Activated naive CD8-positive, alpha-beta T cell treated with anti-CD3 and anti-CD28 coated beads, Interleukin-2, amount 50 U/mL, for 24 hours (primary cell): ENCODE measurements at regions not wholly inside any gene's neighbourhood (a gene's known extent, or its start where the extent isn't known, plus 50 kb on each side); places are given as distances from the start of the nearest gene placed in this dataset.
"Not testable (repeated sequence)": the region's sequence is repeated elsewhere in the genome, so short reads cannot be mapped to it uniquely, and the experiment has no call there.

Experiments
- ATAC-seq: fragments of 150-1000 bp; cut with Tn5 transposase; one replicate; pipeline ENCODE4 v1.10.0; 2021
- DNase-seq: peaks from one replicate; pipeline ENCODE4 v3.0.0; 2021
- H3K27ac Mint-ChIP-seq: one replicate; pipeline ENCODE4 v1.8.0; 2021; ENCODE audit warnings: mild to moderate bottlenecking, mixed read lengths
- H3K27me3 Mint-ChIP-seq: one replicate; pipeline ENCODE4 v1.8.0; 2021; ENCODE audit warnings: mixed read lengths
- H3K36me3 Mint-ChIP-seq: one replicate; pipeline ENCODE4 v1.8.0; 2021; ENCODE audit warnings: low read depth, mixed read lengths
- H3K4me1 Mint-ChIP-seq: one replicate; pipeline ENCODE4 v1.8.0; 2021; ENCODE audit warnings: mixed read lengths
- H3K4me3 Mint-ChIP-seq: one replicate; pipeline ENCODE4 v1.8.0; 2021; ENCODE audit warnings: mild to moderate bottlenecking, moderate library complexity, mixed read lengths
- H3K9me3 Mint-ChIP-seq: one replicate; pipeline ENCODE4 v1.8.0; 2021; ENCODE audit warnings: mixed read lengths

DNA sequence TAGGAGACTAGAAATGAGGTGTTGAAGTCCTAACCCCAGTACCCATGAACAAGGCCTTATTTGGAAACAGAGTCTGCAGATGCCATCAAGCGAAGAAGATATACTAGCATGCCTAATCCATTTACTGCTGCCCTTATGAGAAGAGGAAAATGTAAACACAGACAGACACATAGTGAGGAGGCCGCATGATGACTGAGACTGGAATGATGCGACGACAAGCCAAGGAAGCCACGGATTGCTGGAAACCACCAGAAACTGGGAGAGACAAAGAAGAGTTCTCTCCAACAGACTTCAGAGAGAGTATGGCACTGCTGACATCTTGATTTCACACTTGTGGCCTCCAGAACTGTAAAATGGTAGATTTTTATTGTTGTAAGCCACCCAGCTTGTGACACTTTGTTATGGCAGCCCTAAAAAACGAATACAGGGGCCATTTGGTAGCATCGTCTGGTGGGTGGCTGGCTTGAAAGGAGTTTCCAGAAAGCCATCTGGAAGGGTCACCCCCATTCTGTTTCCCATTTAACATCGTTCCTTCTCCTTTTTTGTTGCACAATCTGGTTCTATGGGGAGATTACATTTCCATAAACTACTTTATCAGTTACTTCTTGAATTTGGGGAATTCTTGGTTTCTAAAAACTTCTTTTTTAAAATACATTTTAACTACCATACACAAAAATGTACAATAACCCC is 193.1 kb downstream of the HSD17B3 start:
- H3K4me3 Mint-ChIP-seq, result no peak overlapping the region
- no peak overlapping the region for H3K27ac Mint-ChIP-seq
- peaks cover 2% of the 10 kb centered on the region for H3K36me3 Mint-ChIP-seq
- DNase-seq (no peak), ATAC-seq (no peak)
- H3K9me3 Mint-ChIP-seq, result peaks cover 23% of the 10 kb centered on the region
- H3K27me3 Mint-ChIP-seq, result no peaks in the 10 kb centered on the region
- H3K4me1 Mint-ChIP-seq, result peaks cover 5% of the 10 kb centered on the region

DNA sequence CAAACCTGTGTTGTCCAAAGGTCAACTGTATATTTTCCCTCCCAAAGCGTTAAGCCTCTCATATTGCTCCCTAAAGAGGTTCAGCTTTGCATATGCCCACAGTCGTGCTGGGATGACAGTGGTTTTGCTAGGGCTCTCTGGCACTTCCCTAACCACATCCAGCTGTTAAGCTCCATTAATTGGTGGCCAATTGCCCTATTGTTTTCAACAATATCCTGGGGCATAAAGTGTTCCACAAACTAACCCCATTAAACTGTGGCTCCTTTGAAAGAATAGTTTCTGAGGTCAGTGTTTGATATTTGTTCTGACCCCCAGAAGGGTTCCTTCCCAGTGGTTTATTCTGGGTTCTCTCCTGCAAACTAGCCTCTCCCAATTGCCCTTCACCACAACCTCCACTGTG is 194.5 kb downstream of the HSD17B3 start:
- H3K4me1 Mint-ChIP-seq, result peaks cover 5% of the 10 kb centered on the region
- no peaks in the 10 kb centered on the region for H3K27me3 Mint-ChIP-seq

DNA sequence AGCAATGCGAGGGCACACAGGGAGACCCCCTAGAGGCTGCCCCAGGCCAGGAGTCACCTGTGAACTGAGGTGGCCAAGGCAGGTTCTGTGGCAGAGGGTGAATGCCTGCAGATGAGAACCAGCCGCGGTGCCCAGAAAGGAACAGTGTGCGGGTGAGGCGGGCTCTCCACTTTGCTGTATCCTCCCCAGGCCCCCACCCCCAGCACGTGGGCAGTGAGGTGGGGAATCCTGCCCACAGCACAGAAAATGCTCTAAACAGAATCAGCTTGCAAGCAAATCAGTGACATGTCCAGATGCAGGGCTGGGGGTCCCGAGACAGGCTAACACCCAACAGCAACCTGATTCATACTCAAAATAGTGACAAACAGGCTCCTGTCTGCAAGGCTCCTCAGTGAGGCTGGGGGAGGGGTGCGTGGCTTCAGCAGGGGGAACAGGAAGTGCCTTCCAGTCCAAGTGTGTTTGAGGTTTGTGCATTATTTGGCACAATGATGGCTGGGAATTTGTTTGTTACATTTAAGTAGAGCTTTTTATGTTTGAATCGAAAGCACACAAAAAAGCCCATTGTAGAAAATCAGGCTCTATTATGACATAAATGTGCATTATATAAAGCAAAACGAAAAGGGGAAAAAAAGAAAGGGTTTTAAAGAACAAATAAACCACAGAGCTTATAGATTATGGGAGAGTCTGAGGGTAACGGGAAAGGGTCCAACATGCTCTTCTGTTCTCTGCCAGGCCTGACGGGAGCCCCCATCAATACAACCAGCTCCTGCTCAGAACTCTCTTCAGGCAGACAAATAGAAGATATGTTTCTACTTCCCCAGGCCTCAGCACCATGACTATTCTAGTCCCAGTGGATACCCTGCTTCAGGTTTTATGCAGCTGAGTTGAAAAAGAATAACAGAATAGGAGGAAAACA is 201.3 kb downstream of the HSD17B3 start:
- DNase-seq, result peak; percentile 8
- H3K36me3 Mint-ChIP-seq, result peaks cover 2% of the 10 kb centered on the region
- peaks cover 17% of the 10 kb centered on the region for H3K9me3 Mint-ChIP-seq
- H3K27me3 Mint-ChIP-seq, result no peaks in the 10 kb centered on the region
- H3K4me1 Mint-ChIP-seq, result peaks cover 8% of the 10 kb centered on the region
- no peak overlapping the region for H3K4me3 Mint-ChIP-seq
- ATAC-seq, result no peak
- no peak overlapping the region for H3K27ac Mint-ChIP-seq

More for the DNA sequence above, 194.5 kb downstream of the HSD17B3 start:
- DNase-seq (no peak), ATAC-seq (no peak)
- peaks cover 26% of the 10 kb centered on the region for H3K9me3 Mint-ChIP-seq
- no peak overlapping the region for H3K4me3 Mint-ChIP-seq
- no peak overlapping the region for H3K27ac Mint-ChIP-seq
- H3K36me3 Mint-ChIP-seq, result peaks cover 2% of the 10 kb centered on the region

DNA sequence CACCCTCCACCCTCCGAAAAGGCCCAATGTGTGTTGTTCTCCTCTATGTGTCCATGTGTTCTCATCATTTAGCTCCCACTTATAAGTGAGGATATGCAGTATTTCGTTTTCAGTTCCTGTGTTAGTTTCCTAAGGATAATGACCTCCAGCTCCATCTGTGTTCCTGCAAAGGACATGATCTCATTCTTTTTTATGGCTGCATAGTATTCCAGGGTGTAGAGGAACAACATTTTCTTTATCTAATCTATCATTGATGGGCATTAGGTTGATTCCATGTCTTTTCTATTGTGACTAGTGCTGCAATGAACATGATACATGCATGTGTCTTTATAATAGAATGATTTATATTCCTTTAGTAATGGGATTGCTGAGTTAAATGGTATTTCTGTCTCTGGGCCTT is 211.3 kb downstream of the HSD17B3 start:
- DNase-seq, H3K27me3 Mint-ChIP-seq, H3K36me3 Mint-ChIP-seq, H3K4me1 Mint-ChIP-seq, ATAC-seq, H3K4me3 Mint-ChIP-seq, H3K27ac Mint-ChIP-seq, H3K9me3 Mint-ChIP-seq: not testable (repeated sequence)

DNA sequence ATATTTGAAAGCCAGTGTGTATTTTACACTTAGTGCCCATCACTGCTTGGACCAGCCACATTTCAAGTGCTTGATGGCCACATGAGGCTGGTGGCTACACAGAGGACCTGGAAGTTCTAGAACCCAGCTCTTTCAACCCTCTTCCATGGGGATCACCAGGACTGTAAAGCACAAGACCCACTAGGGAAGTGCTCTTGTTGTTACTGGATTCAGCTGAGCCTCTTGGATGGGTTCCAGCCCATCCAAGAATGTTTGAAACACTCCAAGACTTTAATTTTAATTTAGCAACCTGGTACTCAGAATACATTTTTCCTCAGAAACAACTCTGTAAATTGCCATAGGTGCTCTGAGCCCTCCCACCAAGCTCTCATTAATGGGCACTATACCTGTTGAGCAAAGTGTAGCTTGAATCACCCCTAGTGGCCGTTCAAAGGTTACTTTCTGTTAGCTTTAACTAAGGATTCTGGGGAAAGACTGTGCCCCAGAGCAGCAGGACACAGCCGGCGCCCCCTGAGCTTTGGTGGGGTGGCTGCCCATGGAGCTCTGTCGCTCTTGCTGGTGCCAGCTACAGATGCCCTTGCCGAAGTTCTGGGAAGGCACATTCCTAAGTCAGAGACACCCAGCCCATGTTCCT is 212.4 kb downstream of the HSD17B3 start:
- Mint-ChIP-seq H3K9me3 (peaks cover 4% of the 10 kb centered on the region), H3K4me1 (no peaks in the 10 kb centered on the region), H3K27ac (no peak overlapping the region), H3K36me3 (no peaks in the 10 kb centered on the region), H3K4me3 (no peak overlapping the region), H3K27me3 (peaks cover 10% of the 10 kb centered on the region)
- ATAC-seq, result no peak
- DNase-seq, result no peak

DNA sequence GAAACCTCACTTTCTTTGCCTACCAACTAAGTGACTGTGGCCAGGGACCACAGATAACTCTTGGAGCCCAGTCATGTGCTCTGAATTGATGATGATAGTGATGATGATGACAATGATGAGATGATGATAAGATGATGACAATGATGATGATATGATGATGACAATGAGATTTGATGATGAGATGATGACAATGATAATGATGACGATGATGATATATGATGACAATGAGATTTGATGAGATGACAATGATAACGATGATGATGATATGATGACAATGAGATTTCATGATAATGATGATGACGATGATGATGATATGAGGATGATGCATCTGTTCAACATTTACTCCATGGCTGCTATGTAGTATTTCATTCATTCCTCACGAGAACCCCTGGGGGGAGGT is 213.0 kb downstream of the ERCC6L2 start:
- Mint-ChIP-seq H3K27me3 (peaks cover 10% of the 10 kb centered on the region), H3K36me3 (no peaks in the 10 kb centered on the region), H3K4me1 (no peaks in the 10 kb centered on the region), H3K4me3 (no peak overlapping the region), H3K9me3 (peaks cover 4% of the 10 kb centered on the region), H3K27ac (no peak overlapping the region)
- ATAC-seq (no peak), DNase-seq (no peak)

DNA sequence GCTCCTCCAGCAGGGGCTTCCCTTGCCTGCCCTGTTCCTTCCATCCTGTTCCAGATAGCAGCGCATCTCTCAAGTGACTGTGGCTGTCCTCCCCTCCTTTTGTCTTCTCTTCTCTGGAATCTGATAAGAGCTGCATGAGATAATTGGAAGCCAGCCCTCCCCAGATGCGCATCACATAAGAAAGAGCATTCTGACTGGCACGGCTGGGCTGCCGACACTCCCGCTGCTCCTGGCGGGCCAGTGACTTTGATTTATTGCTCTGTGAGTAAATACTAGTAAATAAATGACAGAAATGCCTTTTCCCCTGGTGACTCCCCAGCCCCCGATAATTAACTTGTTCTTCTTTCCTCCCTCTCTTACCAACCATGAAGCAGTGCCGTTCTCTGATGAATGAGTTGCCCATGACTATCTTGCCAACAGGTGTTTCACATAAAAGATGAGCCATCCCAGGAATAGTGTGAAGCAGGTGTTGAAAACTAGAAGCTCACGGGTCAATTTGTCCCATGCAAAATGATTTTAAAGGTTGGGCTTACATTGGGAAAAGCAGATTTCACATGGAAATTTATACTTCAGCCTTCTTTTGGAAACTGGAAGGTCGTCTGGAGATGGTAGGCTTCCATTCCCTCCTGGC is 212.3 kb downstream of the ERCC6L2 start:
- ATAC-seq, result no peak
- Mint-ChIP-seq H3K27me3 (peaks cover 10% of the 10 kb centered on the region), H3K4me1 (no peaks in the 10 kb centered on the region), H3K27ac (no peak overlapping the region), H3K9me3 (peaks cover 4% of the 10 kb centered on the region), H3K4me3 (no peak overlapping the region), H3K36me3 (no peaks in the 10 kb centered on the region)
- no peak for DNase-seq

DNA sequence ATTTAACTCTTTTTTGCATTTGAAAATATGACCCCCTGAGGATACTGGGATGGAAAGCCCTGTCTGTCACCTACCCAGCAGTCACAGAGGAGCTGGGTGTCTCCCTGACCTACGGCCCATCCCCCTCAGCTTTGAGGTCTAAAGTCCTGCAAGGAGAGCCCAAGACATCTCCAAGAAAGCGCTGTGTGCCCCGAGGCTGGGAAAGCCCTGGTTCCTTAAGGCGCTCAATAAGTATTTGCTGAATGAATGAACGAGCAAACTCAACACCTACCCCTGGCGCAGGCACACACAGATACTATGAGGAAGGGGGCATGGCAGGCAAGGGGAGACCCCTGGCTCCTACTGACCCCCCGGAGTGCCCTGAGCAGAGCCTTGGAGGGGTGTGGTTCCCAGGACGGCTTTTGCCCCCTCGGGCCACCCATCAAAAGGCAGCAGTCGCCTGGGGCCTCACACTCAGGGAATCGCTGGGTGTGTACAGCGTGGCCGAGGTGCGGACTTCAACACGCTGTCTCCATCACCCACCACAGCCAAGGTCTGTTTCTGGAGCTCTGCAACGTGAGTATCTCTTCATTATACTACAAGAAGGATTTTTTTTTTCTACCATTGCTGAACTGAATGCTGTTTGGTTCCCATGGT is 211.6 kb downstream of the ERCC6L2 start:
- no peak for ATAC-seq
- DNase-seq, result no peak

DNA sequence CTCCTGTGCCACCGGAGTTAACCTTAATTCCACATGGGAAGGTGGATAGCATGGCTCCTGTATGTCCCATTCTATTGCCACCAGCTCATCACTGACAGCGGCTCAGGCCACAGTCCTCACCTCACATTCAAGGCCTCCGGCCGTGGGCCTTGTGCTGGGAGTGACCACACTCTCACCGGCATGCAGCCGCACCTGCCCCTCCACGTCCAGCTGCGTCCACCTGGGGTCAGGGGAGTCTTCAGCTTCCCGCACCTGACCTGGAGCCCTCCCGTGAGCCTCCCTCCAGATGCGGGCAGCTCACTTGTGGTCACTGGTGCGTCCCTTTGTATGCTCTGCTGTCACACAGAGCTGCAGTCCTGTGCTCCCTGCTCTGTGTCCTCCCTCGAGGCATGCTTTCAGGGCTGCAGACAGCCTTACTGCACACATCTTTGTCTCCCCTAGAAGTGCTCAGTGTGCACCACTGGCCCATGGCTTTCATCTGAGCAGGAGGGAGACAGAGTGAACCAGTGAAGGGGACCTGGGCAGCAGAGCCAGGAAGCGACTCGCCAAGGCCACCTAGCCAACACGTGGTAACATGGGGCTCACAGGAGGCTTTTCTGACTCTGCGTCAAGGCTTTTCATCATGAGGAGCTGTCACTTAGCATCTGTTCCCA is 210.1 kb downstream of the ERCC6L2 start:
- no peak overlapping the region for H3K4me3 Mint-ChIP-seq
- H3K9me3 Mint-ChIP-seq, result peaks cover 2% of the 10 kb centered on the region
- H3K27me3 Mint-ChIP-seq, result peaks cover 10% of the 10 kb centered on the region
- DNase-seq (no peak), ATAC-seq (no peak)
- H3K27ac Mint-ChIP-seq, result no peak overlapping the region
- H3K36me3 Mint-ChIP-seq, result no peaks in the 10 kb centered on the region
- H3K4me1 Mint-ChIP-seq, result no peaks in the 10 kb centered on the region

More for the DNA sequence above, 211.6 kb downstream of the ERCC6L2 start:
- peaks cover 4% of the 10 kb centered on the region for H3K9me3 Mint-ChIP-seq
- no peak overlapping the region for H3K4me3 Mint-ChIP-seq
- no peak overlapping the region for H3K27ac Mint-ChIP-seq
- peaks cover 10% of the 10 kb centered on the region for H3K27me3 Mint-ChIP-seq
- no peaks in the 10 kb centered on the region for H3K4me1 Mint-ChIP-seq
- H3K36me3 Mint-ChIP-seq, result no peaks in the 10 kb centered on the region

DNA sequence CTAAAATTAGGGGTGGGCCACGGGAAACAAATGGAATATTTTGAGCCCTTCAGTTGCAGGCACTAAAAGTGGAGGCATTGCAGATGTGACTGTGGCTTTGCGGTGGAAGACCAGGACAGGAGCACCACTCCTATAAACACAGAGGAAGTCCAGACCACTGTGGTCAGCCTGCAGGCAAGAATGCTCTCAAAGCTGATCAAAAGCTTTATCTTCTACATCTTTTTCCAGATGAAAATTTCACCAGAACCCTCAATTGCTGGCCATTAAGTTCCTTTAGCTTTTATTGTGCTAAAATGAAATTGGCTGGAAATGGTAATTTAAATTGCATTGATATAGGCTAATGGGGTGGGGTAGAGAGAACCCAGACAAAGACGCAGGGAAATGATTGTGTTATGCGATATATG is 208.8 kb downstream of the ERCC6L2 start:
- DNase-seq (no peak), ATAC-seq (no peak)
- Mint-ChIP-seq H3K27ac (no peak overlapping the region), H3K27me3 (peaks cover 13% of the 10 kb centered on the region), H3K4me3 (no peak overlapping the region), H3K9me3 (no peaks in the 10 kb centered on the region), H3K4me1 (no peaks in the 10 kb centered on the region), H3K36me3 (no peaks in the 10 kb centered on the region)

DNA sequence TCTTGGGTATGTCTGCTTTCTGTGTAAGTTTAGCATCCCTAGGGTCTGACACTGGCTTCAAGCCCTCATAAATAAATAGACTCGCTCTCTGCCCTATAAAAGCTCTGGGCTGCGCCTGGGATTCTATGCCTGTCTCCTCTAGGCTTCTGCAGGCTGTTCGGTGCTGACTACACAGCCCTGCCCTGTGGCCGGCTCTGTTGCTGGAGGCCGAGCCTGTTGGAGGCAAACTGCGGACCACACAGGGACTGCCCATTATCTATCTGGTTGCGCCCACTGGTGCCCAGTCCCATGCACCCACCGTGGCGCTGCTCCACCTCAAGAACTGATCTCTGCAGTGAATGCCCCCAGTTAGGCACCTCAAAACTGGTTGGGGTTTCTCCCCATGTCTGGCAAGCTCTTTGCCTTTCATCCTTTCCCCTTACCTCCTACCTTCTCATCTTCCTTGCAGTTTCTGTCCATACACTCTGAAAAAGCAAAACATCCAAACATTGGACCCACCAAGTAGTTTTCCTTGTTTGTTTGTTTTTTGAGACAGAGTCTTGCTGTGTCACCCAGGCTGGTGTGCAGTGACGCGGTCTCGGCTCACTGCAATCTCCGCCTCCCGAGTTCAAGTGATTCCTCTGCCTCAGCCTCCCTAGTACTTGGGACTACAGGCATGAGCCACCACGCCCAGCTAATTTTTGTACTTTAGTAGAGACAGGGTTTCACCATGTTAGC is 207.2 kb downstream of the ERCC6L2 start:
- Mint-ChIP-seq H3K36me3 (no peaks in the 10 kb centered on the region), H3K9me3 (no peaks in the 10 kb centered on the region), H3K4me1 (no peaks in the 10 kb centered on the region), H3K27me3 (peaks cover 8% of the 10 kb centered on the region), H3K4me3 (no peak overlapping the region), H3K27ac (no peak overlapping the region)
- ATAC-seq (no peak), DNase-seq (no peak)

DNA sequence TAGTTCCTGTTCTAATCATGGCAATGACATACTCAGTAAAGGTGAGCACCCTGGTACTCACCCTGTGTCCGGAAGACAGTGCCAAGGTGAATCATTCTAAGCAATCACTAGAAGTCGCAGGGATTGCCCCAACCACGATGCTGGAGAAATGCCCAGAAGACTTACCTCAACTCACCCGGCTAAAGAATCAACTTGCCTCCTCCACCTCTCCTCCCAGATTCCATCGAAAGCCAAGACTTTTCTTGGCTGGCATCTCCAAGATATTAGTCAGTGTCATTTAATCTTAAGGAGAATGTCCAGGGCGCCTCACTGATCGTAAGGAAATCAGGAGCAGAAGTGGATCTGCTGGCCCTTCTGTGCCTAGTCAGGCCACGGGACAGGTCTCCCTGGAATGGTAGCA is 204.9 kb downstream of the ERCC6L2 start:
- no peak overlapping the region for H3K27ac Mint-ChIP-seq
- ATAC-seq (no peak), DNase-seq (no peak)
- peaks cover 4% of the 10 kb centered on the region for H3K27me3 Mint-ChIP-seq
- no peaks in the 10 kb centered on the region for H3K4me1 Mint-ChIP-seq
- H3K9me3 Mint-ChIP-seq, result no peaks in the 10 kb centered on the region
- H3K4me3 Mint-ChIP-seq, result no peak overlapping the region
- H3K36me3 Mint-ChIP-seq, result no peaks in the 10 kb centered on the region

DNA sequence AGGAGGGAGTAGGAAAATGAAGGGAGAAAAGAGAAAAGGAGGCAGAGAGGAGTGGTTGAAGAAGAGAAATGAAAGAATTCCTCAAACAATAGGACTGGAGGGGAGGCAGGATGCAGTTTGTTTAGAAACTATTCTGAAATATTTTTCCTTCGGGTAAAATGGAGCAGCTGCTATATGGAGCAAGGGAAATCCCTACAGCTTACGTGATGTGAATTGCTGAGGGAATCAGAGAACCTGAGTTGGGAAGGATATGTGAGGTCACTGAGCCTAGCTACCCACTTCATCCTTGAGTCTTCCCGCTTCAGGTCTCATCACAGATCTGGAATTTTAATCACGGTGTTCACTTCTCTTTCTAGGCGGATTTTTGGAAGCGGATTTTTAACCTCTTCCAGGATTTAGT is 204.3 kb downstream of the ERCC6L2 start:
- Mint-ChIP-seq H3K27ac (no peak overlapping the region), H3K4me3 (no peak overlapping the region), H3K27me3 (peaks cover 4% of the 10 kb centered on the region), H3K36me3 (no peaks in the 10 kb centered on the region), H3K4me1 (no peaks in the 10 kb centered on the region), H3K9me3 (no peaks in the 10 kb centered on the region)
- ATAC-seq (no peak), DNase-seq (no peak)
